A673 (cell line): ENCODE measurements at regions not wholly inside any gene's neighbourhood (a gene's known extent, or its start where the extent isn't known, plus 50 kb on each side); places are given as distances from the start of the nearest gene placed in this dataset.

Experiments
- CTCF ChIP-seq: fragments of 300-800, 200-600 bp; sonication (generic); conservative IDR thresholded peaks from 2 replicates; pipeline ENCODE4 v1.5.1; 2017; ENCODE audit warnings: low read depth, mild to moderate bottlenecking, antibody characterized with exemption, low read length, moderate library complexity, mixed read lengths
- EZH2 ChIP-seq: fragments of 200-600 bp; sonication (generic); IDR thresholded peaks from 2 replicates; pipeline ENCODE4 v1.6.1; 2017; ENCODE audit warnings: borderline replicate concordance, low read depth, mild to moderate bottlenecking, mixed read lengths, antibody characterized with exemption, low read length; ENCODE audit not compliant: poor library complexity, severe bottlenecking

GRCh38 chr12:115362339-115362976 lies 678.5 kb upstream of the TBX3 start:
- TF ChIP-seq CTCF (no peak), EZH2 (no peak)
